ENCODE measurements at regions not wholly inside any gene's neighbourhood (a gene's known extent, or its start where the extent isn't known, plus 50 kb on each side); places are given as distances from the start of the nearest gene placed in this dataset.

DNA sequence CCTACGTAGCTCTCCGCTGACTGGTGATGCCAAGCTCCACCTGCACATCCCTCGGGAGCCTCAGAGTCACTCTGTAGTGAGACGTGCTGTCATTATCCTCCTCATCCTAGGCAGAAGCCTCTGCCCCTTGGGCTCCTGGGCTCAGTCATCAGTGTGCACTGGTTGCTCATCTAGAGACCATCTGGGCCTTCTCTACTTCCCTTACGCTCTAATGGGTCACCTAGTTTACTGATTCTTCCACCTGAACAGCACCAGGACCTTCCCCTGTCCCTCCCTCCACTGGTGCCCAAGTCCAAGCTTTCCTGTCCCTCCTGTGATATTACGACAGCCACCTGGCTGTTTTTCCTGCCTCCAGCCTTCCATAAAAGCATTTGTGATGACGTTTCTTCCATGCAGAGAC is 136.1 kb upstream of the ERRFI1 start:
- TF ChIP-seq, protein P1, sequence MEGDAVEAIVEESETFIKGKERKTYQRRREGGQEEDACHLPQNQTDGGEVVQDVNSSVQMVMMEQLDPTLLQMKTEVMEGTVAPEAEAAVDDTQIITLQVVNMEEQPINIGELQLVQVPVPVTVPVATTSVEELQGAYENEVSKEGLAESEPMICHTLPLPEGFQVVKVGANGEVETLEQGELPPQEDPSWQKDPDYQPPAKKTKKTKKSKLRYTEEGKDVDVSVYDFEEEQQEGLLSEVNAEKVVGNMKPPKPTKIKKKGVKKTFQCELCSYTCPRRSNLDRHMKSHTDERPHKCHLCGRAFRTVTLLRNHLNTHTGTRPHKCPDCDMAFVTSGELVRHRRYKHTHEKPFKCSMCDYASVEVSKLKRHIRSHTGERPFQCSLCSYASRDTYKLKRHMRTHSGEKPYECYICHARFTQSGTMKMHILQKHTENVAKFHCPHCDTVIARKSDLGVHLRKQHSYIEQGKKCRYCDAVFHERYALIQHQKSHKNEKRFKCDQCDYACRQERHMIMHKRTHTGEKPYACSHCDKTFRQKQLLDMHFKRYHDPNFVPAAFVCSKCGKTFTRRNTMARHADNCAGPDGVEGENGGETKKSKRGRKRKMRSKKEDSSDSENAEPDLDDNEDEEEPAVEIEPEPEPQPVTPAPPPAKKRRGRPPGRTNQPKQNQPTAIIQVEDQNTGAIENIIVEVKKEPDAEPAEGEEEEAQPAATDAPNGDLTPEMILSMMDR (IDR thresholded peaks at IDR 0.05; ENCODE audit: low read length): no peak
- TF ChIP-seq EZH2 (optimal IDR thresholded peaks at IDR 0.05; ENCODE audit: low read depth, low read length) (no peak), EZH2phosphoT487 (IDR thresholded peaks at IDR 0.05; ENCODE audit: low read length) (no peak)
